ENCODE measurements at regions not wholly inside any gene's neighbourhood (a gene's known extent, or its start where the extent isn't known, plus 50 kb on each side); places are given as distances from the start of the nearest gene placed in this dataset.
A peak's percentile ranks its signal among the peaks of the same experiment; 100 is the strongest.

DNA sequence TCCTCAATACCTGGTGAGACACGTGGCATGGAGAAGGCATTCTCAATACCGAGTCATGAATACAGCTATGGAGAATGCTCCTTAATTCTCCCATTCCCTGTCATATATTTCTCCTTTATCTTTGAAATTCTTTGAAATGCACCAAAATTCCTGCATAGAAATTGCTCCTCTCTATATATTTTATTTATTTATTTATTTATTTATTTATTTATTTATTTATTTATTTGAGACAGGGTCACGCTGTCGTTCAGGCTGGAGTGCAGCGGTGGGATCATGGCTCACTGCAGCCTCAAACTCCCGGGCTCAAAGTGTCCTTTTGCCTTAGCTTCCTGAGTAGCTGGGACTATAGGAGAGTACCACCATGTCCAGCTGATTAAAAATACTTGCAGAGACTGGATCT, 190.3 kb upstream of the MAF start:
- DNase-seq (ENCODE audit: low read depth), result no peak

DNA sequence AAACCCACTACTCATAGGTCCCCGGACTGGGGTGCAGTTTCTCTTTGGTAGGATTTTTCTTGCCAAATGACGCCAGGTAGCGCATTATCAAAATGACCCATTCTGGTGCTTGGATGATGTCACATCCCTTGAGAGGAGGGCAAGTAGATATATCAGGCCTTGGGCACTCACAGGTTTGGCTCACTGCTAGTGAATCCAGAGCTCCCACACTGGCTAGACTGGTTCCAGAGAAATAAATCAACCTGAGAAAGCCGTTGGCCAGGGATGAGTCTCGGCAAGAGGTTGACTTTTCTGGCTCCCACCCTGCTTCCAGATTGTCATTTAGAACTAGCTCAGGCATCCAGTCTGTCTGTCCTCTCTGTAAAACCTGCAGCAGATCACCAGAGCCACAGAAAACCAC, 188.4 kb upstream of the MAF start:
- DNase-seq (ENCODE audit: low read depth), result no peak

DNA sequence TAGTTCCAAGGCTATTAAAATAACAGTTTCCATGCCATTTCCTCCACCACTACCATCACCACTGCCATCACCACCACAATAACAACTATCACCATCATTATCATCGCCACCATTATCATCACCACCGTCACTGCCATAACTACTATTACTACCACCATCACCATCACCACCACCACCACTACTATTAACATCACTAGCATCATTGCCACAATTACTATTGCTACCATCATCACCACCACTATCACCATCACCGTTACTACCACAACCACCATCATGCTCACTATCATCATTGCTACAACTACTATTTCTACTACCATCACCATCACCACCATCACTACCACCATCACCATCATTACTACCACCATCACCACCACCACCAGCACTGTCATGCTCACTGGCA, 185.9 kb upstream of the MAF start:
- no peak for DNase-seq (ENCODE audit: low read depth)

DNA sequence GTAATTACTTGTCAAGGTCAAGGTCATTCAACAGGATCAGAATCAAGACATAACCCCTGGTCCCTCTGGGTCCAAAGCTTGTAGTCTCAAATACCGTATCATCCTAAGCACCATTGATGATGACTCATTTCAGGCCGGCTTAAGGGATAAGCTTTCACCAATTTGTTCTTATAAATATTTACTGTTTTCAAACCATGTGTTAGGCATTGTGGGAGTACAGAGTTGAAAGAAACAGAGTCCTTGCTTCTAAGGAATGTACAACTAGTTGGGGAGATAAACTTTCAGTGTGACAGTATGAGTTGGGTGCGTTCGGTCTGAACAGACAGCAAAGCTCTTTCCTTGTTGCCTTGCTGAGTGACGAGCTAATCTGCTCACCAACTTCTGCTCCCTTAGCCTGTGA, 183.5 kb upstream of the MAF start:
- no peak for DNase-seq (ENCODE audit: low read depth)

DNA sequence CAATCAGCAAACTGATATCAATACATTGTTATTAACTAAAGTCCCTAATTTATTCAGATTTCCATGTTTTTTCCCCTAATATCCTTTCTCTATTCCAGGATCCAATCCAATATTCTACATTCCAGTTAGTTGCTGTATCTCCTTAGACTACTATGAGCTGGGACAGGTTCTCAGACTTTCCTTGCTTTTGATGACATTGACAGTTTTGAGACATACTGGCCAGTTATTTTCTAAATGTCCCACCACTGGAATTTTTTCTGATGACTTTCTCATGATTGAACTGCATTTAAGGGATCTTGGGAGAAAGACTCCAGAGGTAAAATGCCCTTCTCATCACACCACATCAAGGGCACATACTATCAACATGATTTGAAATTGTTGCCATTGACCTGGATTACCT, 177.1 kb upstream of the MAF start:
- no peak for DNase-seq (ENCODE audit: low read depth)

DNA sequence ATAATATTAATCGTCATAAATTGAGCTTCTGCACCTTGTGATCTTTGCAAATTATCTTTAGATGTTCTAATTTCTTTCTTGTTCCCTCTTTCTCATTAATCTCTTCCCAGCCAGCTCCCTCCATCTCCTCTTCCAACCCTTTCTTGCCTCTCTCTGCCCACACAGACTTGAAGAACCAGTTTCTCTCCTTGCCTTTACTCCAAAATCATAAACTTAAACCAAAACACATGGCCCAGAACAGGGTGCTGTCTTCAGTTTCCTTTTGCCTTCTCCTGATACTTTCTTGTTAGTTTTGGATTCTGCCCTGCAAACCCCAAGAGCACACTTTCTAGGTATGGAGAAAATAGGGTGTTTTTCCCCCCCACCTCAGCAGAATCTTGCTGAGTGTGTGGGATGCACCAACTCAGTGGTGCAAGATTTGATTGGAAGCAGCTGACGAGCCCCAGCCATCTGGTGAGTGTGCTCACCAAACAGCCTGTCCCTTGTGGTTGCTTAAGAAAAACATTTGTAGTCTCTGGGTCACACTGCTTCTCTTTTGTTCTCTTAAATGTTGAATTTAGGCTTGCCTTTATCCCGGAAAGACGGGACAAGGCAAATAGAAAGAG, 175.8 kb upstream of the MAF start:
- DNase-seq (ENCODE audit: low read depth), result no peak

DNA sequence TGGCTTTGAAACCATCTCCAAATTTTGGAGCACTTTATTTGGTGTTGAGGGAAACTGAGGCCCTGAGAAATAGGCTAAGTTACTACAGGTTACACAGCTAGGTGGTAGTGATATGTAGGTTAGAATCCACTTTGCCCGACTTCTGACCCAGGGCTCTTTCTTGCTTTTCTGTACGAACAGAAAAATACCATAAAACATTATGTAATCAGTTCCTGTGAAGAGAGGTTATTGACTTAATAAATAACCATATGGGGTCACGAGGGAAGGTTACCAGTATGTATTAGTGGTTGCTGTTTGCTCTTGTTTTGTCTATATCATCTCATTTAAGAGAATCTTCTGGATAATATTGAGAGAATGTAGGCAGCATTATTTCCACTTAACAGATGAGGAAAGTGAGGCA, 172.2 kb upstream of the MAF start:
- no peak for DNase-seq (ENCODE audit: low read depth)

DNA sequence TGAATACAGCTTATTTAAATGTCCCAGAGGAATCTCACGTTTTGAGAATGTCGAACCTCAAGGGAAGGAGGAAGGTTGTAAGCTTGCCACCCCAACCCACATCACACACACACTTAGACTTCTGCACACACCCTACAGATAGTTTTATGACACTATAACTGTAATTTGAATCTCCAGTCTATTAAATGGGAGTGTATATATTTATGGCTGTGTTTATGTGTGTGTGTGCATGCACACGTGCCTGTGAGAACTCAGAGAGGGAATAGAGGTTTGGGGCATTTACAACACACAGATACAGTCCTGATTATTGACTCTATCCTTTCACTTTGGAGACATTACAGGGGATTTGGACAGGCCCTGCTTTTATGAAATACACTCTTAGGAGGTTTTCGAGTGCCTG, 171.5 kb upstream of the MAF start:
- DNase-seq (ENCODE audit: low read depth), result no peak

DNA sequence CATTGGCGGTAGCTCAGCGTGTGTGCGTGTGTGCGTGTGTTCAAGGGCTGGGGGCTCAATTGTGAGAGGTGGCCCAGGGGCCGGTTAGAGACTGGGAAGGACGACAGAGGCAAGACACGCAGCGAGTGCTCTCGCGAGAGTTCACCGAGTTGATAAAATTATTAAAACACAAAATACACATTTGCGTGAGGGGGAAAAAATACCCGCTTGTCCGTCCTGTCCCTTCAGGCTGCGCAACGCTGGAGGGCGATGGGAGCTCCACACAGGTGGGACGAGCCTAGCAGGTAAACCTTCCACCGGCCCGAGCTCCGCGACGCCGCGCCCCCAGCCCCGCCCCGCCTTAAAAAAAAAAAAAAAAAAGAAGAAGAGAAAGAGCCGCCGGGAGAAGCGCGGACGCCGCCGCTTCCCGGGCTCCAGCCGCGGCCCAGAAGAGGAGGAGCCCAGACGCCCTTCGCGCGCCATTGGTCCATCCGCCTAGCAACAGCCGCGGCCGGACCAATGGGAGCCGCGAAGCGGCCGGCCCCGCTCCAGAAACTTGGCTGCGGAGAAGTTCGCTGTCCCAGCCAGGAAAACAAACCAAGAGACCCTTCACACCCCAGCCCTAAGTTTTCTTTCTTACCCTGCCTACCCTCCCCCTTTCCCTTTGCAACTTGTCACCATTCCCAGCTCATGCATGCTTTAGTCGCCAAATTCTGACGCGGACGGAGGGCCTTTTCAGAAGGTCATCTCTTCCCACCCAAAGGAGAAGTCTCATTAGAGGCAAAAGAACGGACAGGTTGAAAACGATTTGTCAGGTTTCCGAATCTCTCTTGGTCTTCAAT, 169.9 kb upstream of the MAF start:
- peak; percentile 47 for DNase-seq (ENCODE audit: low read depth)

DNA sequence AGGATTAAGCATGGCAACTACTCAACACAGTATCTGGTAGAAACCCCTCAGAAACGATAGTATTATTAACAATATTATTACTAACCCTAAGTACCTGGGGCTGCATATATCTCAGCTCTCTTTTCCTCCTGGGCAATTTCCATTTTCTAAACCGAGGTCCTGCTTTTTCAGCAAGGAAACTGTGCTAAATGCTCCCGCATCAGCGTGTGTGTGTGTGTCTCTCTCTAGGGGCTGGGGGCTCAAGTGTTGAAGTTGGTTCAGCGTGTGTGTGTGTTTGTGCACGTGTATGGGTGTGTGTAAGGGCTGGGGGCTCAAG, 169.3 kb upstream of the MAF start:
- DNase-seq (ENCODE audit: low read depth), result no peak

DNA sequence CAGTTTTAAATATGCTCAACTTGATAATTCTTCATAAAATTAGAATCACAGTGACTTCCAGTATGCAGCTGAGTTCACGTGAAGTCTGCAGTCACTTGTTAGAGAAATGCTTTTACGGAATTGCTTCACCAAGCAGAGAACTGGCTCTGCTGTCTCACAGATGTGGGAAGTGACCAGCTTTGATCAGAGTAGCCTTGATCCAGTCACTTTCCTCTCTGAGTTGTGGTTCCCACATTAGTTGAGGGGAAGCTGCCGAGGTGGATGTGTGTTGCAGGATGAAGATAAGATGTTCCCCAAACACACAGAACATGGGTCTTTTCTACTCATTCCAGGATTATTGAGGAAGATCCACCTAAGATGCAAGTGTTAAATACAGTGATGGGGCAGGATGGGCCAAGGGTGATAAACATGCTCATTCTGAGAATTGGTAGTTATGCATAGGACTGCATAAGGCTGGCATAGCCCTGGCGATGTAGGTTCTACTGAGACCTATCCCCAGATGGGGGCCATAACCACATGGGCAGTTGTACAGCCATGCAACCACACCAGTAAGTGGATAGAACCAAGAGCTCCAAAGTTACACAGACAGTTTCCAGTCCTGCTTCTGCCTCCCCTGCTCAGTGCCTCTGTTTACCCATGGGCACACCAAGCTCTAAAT, 168.9 kb upstream of the MAF start:
- no peak for DNase-seq (ENCODE audit: low read depth)

DNA sequence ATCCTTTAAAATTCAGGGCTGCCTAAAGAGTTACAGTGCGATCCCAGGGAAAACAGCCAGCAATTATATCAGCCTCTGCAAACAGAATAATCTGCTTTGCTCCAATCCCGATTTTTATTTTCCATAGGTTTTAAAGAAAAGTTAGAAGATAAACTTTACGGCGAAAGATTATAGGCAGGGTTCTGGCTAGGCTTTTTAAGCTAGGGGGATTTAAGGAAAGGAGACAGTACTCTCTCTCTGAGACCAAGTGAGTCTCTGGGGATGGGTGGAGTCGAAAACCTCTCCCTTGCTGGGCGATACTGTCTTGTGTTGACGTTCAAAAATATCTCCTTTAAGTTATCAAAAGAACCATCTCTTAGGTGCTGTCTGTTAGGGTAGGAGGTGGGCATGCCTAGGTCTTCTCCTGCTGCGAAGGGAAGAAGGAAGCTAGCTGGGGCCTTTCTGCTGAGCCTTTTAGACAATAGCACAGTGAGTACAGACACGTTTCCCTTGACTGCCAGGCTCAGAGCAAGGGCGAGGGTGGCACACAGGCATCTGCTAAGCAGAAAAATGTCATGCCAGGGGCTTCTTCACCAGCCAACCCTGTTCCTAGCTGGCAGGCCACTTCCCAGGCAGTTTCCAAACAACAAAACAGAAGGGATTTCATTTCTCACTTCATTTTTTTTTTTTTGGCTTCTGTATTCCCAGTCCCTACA, 167.9 kb upstream of the MAF start:
- DNase-seq (ENCODE audit: low read depth), result no peak

DNA sequence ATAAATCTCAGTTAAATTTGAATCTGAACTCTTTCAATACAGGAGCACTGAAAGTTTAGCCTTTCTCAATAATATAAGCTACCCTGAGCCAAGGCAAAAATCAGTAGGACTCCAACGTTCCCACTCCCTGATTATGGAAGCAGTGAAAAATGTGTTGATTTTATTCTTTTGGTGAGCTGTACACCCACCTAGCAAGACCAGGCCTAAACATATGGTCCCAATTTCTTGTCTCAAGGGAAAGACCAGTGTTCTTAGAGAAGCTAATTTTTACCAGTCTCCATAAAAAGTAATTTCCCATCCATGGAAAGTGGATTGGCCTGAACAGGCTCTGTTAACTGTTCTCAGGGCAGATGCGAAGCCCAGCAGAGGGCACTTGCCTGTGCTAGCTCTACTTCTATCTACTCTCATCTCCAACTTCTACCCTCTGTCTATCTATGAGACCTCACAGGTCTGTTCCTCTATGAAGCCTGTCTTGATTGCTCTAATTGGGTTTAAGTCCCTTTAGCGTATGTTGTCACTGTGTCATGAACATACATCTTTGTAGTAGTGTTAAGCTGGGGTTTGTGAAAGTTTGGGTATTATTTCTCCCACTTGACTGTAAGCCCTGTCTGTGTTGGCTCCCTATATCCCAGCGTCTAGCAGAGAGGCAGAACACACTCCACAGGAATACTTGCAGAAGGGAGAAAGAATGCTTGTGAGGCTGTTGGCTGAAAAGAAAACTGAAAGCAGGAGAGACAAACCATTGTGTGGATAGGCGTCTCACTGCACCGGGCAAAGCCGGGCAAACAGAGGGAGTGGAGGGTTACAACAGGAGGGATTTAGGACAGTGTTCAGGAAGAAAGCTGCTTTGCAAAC, 167.1 kb upstream of the MAF start:
- DNase-seq (ENCODE audit: low read depth), result no peak

DNA sequence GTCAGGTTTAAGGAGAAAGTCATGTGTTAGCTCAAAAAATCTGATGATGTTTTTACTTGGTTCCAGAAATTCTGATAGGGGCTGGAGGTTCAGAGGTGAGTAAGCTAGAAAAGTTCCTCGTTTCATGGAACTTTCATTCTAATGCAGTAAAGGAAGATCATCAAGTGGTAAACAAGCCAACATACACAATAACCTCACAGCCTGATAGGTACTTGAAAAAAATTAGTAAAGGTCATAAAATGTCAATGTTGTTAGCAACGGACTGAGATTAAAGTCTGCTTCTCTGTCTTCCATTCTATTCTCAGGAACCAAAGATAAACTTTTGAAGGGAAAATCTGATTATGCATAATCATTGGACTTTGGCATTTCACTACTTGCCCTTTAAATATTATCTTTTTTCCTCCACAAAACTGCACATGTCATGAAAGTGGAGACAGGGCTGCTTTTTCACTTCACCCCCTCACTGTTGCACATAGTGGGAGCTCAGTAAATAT, 165.4 kb upstream of the MAF start:
- no peak for DNase-seq (ENCODE audit: low read depth)

DNA sequence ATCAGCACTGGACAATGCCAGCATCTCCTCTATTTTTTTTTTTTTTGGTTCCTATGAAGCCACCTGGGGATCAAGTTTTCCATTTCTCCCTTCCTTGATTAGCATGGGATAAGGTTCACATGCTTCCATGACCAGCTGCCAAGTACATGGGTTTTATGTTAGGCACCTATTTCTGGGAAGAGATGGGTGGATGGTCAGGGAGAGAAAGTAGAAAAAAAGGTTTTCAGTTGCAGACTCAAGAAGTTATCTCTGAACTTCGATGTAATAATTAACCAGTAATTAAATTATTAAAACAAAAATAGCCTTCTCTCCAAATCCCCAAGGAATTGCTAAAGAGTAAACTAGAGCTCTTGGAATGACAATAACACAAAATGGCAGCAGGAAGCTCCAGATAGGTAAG, 164.9 kb upstream of the MAF start:
- no peak for DNase-seq (ENCODE audit: low read depth)

DNA sequence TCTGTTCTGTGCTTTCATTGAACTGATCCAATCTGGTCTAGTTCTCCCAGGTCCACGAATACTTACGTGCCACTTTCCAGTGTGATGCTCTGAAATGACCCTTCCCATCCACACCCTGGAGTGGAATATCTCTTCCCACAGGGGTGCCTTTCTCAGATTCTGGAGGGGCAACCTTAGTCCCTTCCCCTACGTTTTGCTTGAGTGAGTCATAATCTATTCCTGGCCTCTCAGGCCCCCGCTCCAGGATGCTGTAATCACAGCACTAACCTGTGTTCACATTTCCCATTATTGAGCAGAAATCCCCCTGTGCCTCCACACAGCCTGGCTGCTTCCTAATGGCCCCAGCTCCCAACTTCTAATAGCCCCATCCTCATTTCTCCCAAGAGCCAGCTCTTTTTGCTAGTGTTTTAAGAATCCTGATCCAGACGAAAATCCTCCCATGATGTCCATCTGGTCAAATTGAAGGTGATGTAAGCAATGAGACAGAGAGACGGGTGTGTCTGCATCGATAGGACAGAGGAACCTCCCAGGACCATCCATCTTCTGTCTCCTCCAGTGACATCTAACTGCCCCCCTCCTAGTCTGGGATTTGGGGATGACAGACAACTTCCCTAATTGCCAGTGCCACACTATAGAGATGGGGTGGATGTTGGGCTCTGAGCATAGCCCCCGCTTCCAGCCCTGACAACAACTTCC, 164.0 kb upstream of the MAF start:
- DNase-seq (ENCODE audit: low read depth), result no peak

DNA sequence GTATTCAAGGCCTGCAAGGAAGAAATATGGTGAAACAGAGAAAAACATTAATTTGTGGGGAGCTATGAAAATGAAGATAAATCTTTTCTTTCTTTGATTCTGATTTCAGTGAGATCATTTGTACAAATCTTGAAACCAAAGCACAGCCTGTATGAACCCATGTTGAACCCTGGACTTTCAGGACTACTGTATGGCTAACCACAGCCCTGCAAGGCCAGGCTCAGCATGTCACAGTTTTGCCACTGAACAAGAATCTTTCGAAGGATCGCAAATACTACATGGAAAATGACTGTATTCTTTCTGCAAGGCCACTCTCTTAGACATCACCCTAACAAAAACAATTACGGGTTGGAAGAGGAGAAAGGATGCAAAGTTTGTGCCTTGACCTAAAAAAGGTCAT, 161.7 kb upstream of the MAF start:
- DNase-seq (ENCODE audit: low read depth), result no peak

DNA sequence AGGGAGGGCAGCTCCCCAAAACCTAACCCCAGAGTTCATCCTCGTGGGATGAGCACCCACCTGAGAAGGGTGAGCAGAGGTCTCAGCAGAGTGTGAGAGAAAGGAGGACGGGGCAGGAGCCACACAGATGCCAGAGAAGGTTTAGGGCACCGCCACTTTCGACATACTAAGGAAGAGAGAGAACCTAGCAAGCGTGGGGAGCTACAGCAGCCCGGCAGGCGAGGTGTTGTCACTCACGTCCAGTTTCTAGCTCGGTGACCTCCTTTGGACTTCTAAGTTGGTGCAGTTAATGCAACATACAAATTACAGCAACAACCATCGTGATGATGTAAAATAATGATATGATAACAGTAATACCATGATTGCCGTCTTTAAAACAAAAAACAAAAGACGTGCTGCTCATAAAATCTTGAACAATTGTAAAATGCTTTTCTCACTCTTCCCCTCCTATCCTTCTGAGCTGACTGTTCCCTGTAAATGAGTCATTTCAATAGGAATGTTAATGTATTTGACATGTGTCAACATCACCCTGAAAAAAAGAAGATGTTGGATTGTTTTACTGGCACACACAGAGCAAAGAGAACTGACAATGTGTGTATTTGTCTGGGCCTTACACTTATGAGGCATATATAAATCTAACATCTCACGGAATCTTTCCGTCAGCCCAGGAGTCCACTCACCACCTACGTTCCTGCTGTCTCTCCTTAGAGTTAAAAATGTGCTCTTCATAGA, 158.2 kb upstream of the MAF start:
- no peak for DNase-seq (ENCODE audit: low read depth)

DNA sequence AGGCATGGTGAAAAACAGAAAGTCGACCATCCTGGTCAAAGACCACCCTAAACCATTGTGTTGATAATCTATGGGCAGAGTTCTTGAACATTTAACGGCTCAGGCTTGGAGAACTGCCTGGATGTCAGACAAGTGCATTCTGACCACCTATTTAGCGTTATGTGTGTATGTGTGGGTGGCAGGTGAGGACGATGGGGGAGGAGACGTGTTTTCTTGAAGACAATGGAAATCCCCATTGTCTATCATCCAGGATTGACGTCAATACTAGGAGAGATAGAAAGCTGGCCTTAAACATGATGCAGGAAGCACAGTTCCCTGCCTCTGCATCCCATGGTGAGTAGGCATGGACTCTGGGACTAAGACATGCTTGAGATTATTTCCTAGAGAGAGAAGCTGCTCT, 157.4 kb upstream of the MAF start:
- no peak for DNase-seq (ENCODE audit: low read depth)

DNA sequence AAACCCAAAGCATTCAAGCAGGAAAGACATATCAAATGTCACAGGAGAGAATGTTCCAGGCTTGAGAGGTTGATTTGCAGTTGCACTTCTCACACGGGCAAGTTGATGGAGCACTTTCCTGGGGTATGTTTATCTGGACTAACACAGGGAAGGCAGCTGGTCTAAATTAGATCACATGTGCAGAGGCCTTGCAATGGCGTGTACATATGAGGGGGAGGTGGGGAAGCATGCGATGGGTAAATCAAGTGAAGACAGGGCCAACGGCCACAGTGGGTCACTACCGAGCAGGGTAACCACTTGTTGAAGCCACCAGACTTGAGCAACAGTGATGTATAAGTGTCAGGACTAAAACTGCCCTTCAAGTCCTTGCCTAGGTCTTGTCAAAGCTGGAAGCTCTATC, 156.6 kb upstream of the MAF start:
- no peak for DNase-seq (ENCODE audit: low read depth)

DNA sequence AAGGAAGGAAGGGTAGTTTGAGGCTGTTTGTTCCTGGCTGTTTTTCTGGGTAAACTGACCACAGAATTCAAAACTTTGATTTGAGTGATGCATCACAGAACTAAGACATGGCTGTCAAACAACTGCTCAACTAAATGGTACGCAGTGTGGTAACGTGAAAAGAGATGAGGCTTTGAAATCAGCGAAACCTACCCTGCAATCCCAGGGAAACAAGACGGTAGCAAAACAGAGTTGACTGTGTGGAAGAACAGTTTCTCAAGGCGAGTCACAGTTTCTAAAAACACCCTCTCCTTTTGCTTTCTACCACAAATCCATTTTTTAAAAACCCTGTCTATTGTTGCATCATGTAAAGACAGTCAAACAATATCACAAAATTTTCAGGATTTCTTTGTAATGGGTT, 156.0 kb upstream of the MAF start:
- DNase-seq (ENCODE audit: low read depth), result no peak

Data from T follicular helper cell (primary cell).